ENCODE measurements at regions not wholly inside any gene's neighbourhood (a gene's known extent, or its start where the extent isn't known, plus 50 kb on each side); places are given as distances from the start of the nearest gene placed in this dataset.

- Histone ChIP-seq H3K4me2 (no peak overlapping the region), H3K4me1 (ENCODE audit: insufficient read depth) (no peaks in the 10 kb centered on the region), H3K27me3 (no peaks in the 10 kb centered on the region), H4K20me1 (ENCODE audit: insufficient read depth, poor library complexity, severe bottlenecking) (no peaks in the 10 kb centered on the region), H3K36me3 (replicated peaks; ENCODE audit: insufficient read depth, low read depth) (no peaks in the 10 kb centered on the region), H3K27ac (no peak overlapping the region), H3K9me2 (replicated peaks; ENCODE audit: insufficient read depth) (no peaks in the 10 kb centered on the region), H3K9me3 (ENCODE audit: low read depth) (no peaks in the 10 kb centered on the region), H3K4me3 (no peak overlapping the region), H3K79me2 (no peaks in the 10 kb centered on the region), H2AFZ (no peak overlapping the region)
- no peak for DNase-seq (ENCODE audit: low spot score)
- 89% methylated on average over 3 of the region's 3 CpGs for WGBS (ENCODE audit: low lambda C conversion rate, missing lambda C conversion rate)
- TF ChIP-seq CTCF (IDR thresholded peaks at IDR 0.05; ENCODE audit: poor library complexity): no peak
- no peak for TF ChIP-seq EZH2 (IDR thresholded peaks at IDR 0.05; ENCODE audit: borderline replicate concordance)
- no peak for TF ChIP-seq EZH2phosphoT487 (IDR thresholded peaks at IDR 0.05; ENCODE audit: low read depth, severe bottlenecking, unreplicated experiment)
Observed at GRCh38 chr20:51185277-51185676, 162.4 kb upstream of the KCNG1 start.

GRCh38 chr20:51184289-51184688, 161.4 kb upstream of the KCNG1 start:
- no peak for DNase-seq (ENCODE audit: low spot score)
- Histone ChIP-seq H4K20me1 (ENCODE audit: insufficient read depth, poor library complexity, severe bottlenecking) (no peaks in the 10 kb centered on the region), H3K79me2 (no peaks in the 10 kb centered on the region), H3K4me1 (ENCODE audit: insufficient read depth) (no peaks in the 10 kb centered on the region), H3K27me3 (peaks cover 6% of the 10 kb centered on the region), H3K27ac (no peak overlapping the region), H3K4me3 (no peak overlapping the region), H3K9me3 (ENCODE audit: low read depth) (no peaks in the 10 kb centered on the region), H2AFZ (no peak overlapping the region), H3K9me2 (replicated peaks; ENCODE audit: insufficient read depth) (no peaks in the 10 kb centered on the region), H3K36me3 (replicated peaks; ENCODE audit: insufficient read depth, low read depth) (no peaks in the 10 kb centered on the region), H3K4me2 (no peak overlapping the region)
- TF ChIP-seq EZH2phosphoT487 (IDR thresholded peaks at IDR 0.05; ENCODE audit: low read depth, severe bottlenecking, unreplicated experiment): no peak
- TF ChIP-seq EZH2 (IDR thresholded peaks at IDR 0.05; ENCODE audit: borderline replicate concordance): no peak
- no peak for TF ChIP-seq CTCF (IDR thresholded peaks at IDR 0.05; ENCODE audit: poor library complexity)
- WGBS (ENCODE audit: low lambda C conversion rate, missing lambda C conversion rate): 93% methylated on average over 2 of the region's 2 CpGs

- H3K79me2 ChIP-seq: no peaks in the 10 kb centered on the region
- no peak for TF ChIP-seq CTCF (IDR thresholded peaks at IDR 0.05; ENCODE audit: poor library complexity)
- no peak for TF ChIP-seq EZH2phosphoT487 (IDR thresholded peaks at IDR 0.05; ENCODE audit: low read depth, severe bottlenecking, unreplicated experiment)
- no peak for TF ChIP-seq EZH2 (IDR thresholded peaks at IDR 0.05; ENCODE audit: borderline replicate concordance)
- H3K4me2 ChIP-seq: no peak overlapping the region
- 83% methylated on average over 1 of the region's 1 CpG for WGBS (ENCODE audit: low lambda C conversion rate, missing lambda C conversion rate)
- no peaks in the 10 kb centered on the region for H3K4me1 ChIP-seq (ENCODE audit: insufficient read depth)
- DNase-seq (ENCODE audit: low spot score): no peak
- H3K4me3 ChIP-seq: no peak overlapping the region
- no peaks in the 10 kb centered on the region for H4K20me1 ChIP-seq (ENCODE audit: insufficient read depth, poor library complexity, severe bottlenecking)
- H3K27me3 ChIP-seq: peaks cover 6% of the 10 kb centered on the region
- H3K36me3 ChIP-seq (replicated peaks; ENCODE audit: insufficient read depth, low read depth): no peaks in the 10 kb centered on the region
- no peak overlapping the region for H2AFZ ChIP-seq
- no peak overlapping the region for H3K27ac ChIP-seq
- H3K9me2 ChIP-seq (replicated peaks; ENCODE audit: insufficient read depth): no peaks in the 10 kb centered on the region
- no peaks in the 10 kb centered on the region for H3K9me3 ChIP-seq (ENCODE audit: low read depth)
Observed at GRCh38 chr20:51183451-51183850, 160.5 kb upstream of the KCNG1 start.

- no peaks in the 10 kb centered on the region for H4K20me1 ChIP-seq (ENCODE audit: insufficient read depth, poor library complexity, severe bottlenecking)
- peaks cover 6% of the 10 kb centered on the region for H3K27me3 ChIP-seq
- H3K27ac ChIP-seq: no peak overlapping the region
- no peak for DNase-seq (ENCODE audit: low spot score)
- 91% methylated on average over 6 of the region's 6 CpGs for WGBS (ENCODE audit: low lambda C conversion rate, missing lambda C conversion rate)
- no peaks in the 10 kb centered on the region for H3K79me2 ChIP-seq
- no peak overlapping the region for H3K4me2 ChIP-seq
- no peak overlapping the region for H2AFZ ChIP-seq
- no peaks in the 10 kb centered on the region for H3K4me1 ChIP-seq (ENCODE audit: insufficient read depth)
- H3K9me2 ChIP-seq (replicated peaks; ENCODE audit: insufficient read depth): no peaks in the 10 kb centered on the region
- no peaks in the 10 kb centered on the region for H3K36me3 ChIP-seq (replicated peaks; ENCODE audit: insufficient read depth, low read depth)
- no peak for TF ChIP-seq CTCF (IDR thresholded peaks at IDR 0.05; ENCODE audit: poor library complexity)
- no peak overlapping the region for H3K4me3 ChIP-seq
- H3K9me3 ChIP-seq (ENCODE audit: low read depth): no peaks in the 10 kb centered on the region
Observed at GRCh38 chr20:51182571-51182970, 159.7 kb upstream of the KCNG1 start.

Data from hepatocyte (in vitro differentiated cells).